ENCODE measurements at regions not wholly inside any gene's neighbourhood (a gene's known extent, or its start where the extent isn't known, plus 50 kb on each side); places are given as distances from the start of the nearest gene placed in this dataset.

- TF ChIP-seq POLR2AphosphoS5 (IDR thresholded peaks at IDR 0.05) (no peak), POLR2A (IDR thresholded peaks at IDR 0.05) (no peak), CTCF (IDR thresholded peaks at IDR 0.05) (no peak)
- no peak for DNase-seq (ENCODE audit: low spot score in 2 of 2)
- H3K27me3 ChIP-seq, result no peaks in the 10 kb centered on the region
- intact Hi-C loops (cut with DNase I; ENCODE audit: low total_unique reads), result no loop called here
- H3K27ac ChIP-seq, result no peak overlapping the region
- no peak overlapping the region for H3K4me3 ChIP-seq
- no peaks in the 10 kb centered on the region for H3K36me3 ChIP-seq
- H3K4me1 ChIP-seq, result no peaks in the 10 kb centered on the region
- H3K9me3 ChIP-seq, result no peaks in the 10 kb centered on the region
Observed at GRCh38 chr10:132120734-132121510, 55.2 kb downstream of the JAKMIP3 start.

GRCh38 chr10:132121511-132121830, 55.7 kb downstream of the JAKMIP3 start:
- Histone ChIP-seq H3K9me3 (no peaks in the 10 kb centered on the region), H3K4me3 (no peak overlapping the region), H3K4me1 (no peaks in the 10 kb centered on the region), H3K27ac (no peak overlapping the region), H3K27me3 (no peaks in the 10 kb centered on the region), H3K36me3 (no peaks in the 10 kb centered on the region)
- intact Hi-C loops (cut with DNase I; ENCODE audit: low total_unique reads), result no loop called here
- no peak for DNase-seq (ENCODE audit: low spot score in 2 of 2)
- no peak for TF ChIP-seq POLR2AphosphoS5 (IDR thresholded peaks at IDR 0.05)
- TF ChIP-seq POLR2A (IDR thresholded peaks at IDR 0.05), result no peak
- TF ChIP-seq CTCF (IDR thresholded peaks at IDR 0.05), result no peak

- no peak for DNase-seq (ENCODE audit: low spot score in 2 of 2)
- Histone ChIP-seq H3K4me3 (no peak overlapping the region), H3K9me3 (no peaks in the 10 kb centered on the region), H3K27me3 (no peaks in the 10 kb centered on the region), H3K36me3 (no peaks in the 10 kb centered on the region), H3K27ac (no peak overlapping the region), H3K4me1 (no peaks in the 10 kb centered on the region)
- intact Hi-C loops (cut with DNase I; ENCODE audit: low total_unique reads), result no loop called here
- no peak for TF ChIP-seq CTCF (IDR thresholded peaks at IDR 0.05)
- TF ChIP-seq POLR2AphosphoS5 (IDR thresholded peaks at IDR 0.05), result no peak
- TF ChIP-seq POLR2A (IDR thresholded peaks at IDR 0.05), result no peak
Observed at GRCh38 chr10:132122097-132122861, 56.5 kb downstream of the JAKMIP3 start.

GRCh38 chr10:132122939-132123445, 57.2 kb downstream of the JAKMIP3 start:
- no peak overlapping the region for H3K4me3 ChIP-seq
- H3K9me3 ChIP-seq, result no peaks in the 10 kb centered on the region
- no peaks in the 10 kb centered on the region for H3K27me3 ChIP-seq
- no peaks in the 10 kb centered on the region for H3K36me3 ChIP-seq
- H3K27ac ChIP-seq, result no peak overlapping the region
- H3K4me1 ChIP-seq, result no peaks in the 10 kb centered on the region
- DNase-seq (ENCODE audit: low spot score in 2 of 2), result no peak
- TF ChIP-seq POLR2A (IDR thresholded peaks at IDR 0.05), result no peak
- TF ChIP-seq POLR2AphosphoS5 (IDR thresholded peaks at IDR 0.05), result no peak
- TF ChIP-seq CTCF (IDR thresholded peaks at IDR 0.05), result no peak
- intact Hi-C loops (cut with DNase I; ENCODE audit: low total_unique reads), result no loop called here

GRCh38 chr10:132123606-132124005, 57.9 kb downstream of the JAKMIP3 start:
- Histone ChIP-seq H3K27me3 (no peaks in the 10 kb centered on the region), H3K4me3 (no peak overlapping the region), H3K4me1 (no peaks in the 10 kb centered on the region), H3K9me3 (no peaks in the 10 kb centered on the region), H3K36me3 (no peaks in the 10 kb centered on the region), H3K27ac (no peak overlapping the region)
- intact Hi-C loops (cut with DNase I; ENCODE audit: low total_unique reads), result no loop called here
- no peak for DNase-seq (ENCODE audit: low spot score in 2 of 2)
- no peak for TF ChIP-seq POLR2AphosphoS5 (IDR thresholded peaks at IDR 0.05)
- no peak for TF ChIP-seq CTCF (IDR thresholded peaks at IDR 0.05)
- no peak for TF ChIP-seq POLR2A (IDR thresholded peaks at IDR 0.05)
